GM12865 (cell line): ENCODE measurements at regions not wholly inside any gene's neighbourhood (a gene's known extent, or its start where the extent isn't known, plus 50 kb on each side); places are given as distances from the start of the nearest gene placed in this dataset.

Experiments used
- DNase-seq: peaks from one replicate; pipeline ENCODE4 v3.0.0; 2010; ENCODE audit warnings: low read depth
- H3K4me3 ChIP-seq: 2 replicates; pipeline ENCODE4 v1.5.1; 2011; ENCODE audit warnings: mild to moderate bottlenecking, low read depth, low read length, control low read depth
- CTCF ChIP-seq: IDR thresholded peaks from 2 replicates; pipeline ENCODE4 v1.5.1; 2011; ENCODE audit warnings: low read length, control low read depth, low read depth, inconsistent platforms; ENCODE audit not compliant: insufficient read depth; ENCODE audit errors: missing control alignments

- no peak for DNase-seq
- H3K4me3 ChIP-seq = no peak overlapping the region
- no peak for TF ChIP-seq CTCF
Measured at GRCh38 chr18:66749481-66750035, 145.7 kb upstream of the CDH19 start.

- TF ChIP-seq CTCF = no peak
- H3K4me3 ChIP-seq = no peak overlapping the region
- no peak for DNase-seq
Measured at GRCh38 chr18:66749030-66749429, 145.1 kb upstream of the CDH19 start.

- DNase-seq = no peak
- H3K4me3 ChIP-seq = no peak overlapping the region
- no peak for TF ChIP-seq CTCF
Measured at GRCh38 chr18:66742832-66743231, 138.9 kb upstream of the CDH19 start.

- no peak for DNase-seq
- H3K4me3 ChIP-seq = no peak overlapping the region
- no peak for TF ChIP-seq CTCF
Measured at GRCh38 chr18:66735933-66736332, 132.0 kb upstream of the CDH19 start.

GRCh38 chr18:66734451-66734850, 130.6 kb upstream of the CDH19 start:
- no peak for DNase-seq
- H3K4me3 ChIP-seq = no peak overlapping the region
- TF ChIP-seq CTCF = no peak

- no peak for DNase-seq
- no peak overlapping the region for H3K4me3 ChIP-seq
- no peak for TF ChIP-seq CTCF
Measured at GRCh38 chr18:66731890-66732289, 128.0 kb upstream of the CDH19 start.
